ENCODE measurements at regions not wholly inside any gene's neighbourhood (a gene's known extent, or its start where the extent isn't known, plus 50 kb on each side); places are given as distances from the start of the nearest gene placed in this dataset.

DNA sequence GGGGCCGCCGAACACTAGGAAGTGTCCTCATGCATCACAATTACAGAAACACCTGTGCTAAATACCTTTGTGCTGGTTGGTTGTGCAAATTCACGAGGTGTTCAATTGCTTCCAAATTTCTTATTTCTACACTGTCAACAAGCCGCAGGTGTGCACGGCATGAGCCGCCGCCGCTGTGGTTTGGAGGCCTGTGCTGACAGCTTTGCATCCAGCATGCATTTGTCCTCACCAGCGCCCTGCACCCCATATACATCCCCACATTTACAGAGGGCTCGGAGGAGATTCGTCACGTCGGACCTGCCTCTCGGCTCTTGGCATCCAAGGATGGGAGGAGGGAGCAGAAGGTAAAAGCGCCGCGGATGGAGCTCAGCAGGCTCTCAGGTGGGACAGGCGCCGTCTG lies 305.3 kb upstream of the MKI67 start:
- TF ChIP-seq, protein P1, sequence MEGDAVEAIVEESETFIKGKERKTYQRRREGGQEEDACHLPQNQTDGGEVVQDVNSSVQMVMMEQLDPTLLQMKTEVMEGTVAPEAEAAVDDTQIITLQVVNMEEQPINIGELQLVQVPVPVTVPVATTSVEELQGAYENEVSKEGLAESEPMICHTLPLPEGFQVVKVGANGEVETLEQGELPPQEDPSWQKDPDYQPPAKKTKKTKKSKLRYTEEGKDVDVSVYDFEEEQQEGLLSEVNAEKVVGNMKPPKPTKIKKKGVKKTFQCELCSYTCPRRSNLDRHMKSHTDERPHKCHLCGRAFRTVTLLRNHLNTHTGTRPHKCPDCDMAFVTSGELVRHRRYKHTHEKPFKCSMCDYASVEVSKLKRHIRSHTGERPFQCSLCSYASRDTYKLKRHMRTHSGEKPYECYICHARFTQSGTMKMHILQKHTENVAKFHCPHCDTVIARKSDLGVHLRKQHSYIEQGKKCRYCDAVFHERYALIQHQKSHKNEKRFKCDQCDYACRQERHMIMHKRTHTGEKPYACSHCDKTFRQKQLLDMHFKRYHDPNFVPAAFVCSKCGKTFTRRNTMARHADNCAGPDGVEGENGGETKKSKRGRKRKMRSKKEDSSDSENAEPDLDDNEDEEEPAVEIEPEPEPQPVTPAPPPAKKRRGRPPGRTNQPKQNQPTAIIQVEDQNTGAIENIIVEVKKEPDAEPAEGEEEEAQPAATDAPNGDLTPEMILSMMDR (IDR thresholded peaks at IDR 0.05; ENCODE audit: insufficient read depth, low read length, missing control alignments): no peak
- ChIA-PET CTCF (no interaction called here), POLR2A (no interaction called here)
- DNase-seq (ENCODE audit: low read depth, low spot score): no peak
- no peak overlapping the region for H3K4me3 ChIP-seq (ENCODE audit: low read depth, low read length)

GRCh38 chr10:128432011-128432410 lies 305.8 kb upstream of the MKI67 start:
- TF ChIP-seq, protein P1 (IDR thresholded peaks at IDR 0.05; ENCODE audit: insufficient read depth, low read length, missing control alignments): no peak
- DNase-seq (ENCODE audit: low read depth, low spot score): no peak
- POLR2A ChIA-PET: no interaction called here
- CTCF ChIA-PET: no interaction called here
- H3K4me3 ChIP-seq (ENCODE audit: low read depth, low read length): no peak overlapping the region

GRCh38 chr10:128432423-128432822 lies 306.2 kb upstream of the MKI67 start:
- ChIA-PET POLR2A (no interaction called here), CTCF (no interaction called here)
- TF ChIP-seq, protein P1 (IDR thresholded peaks at IDR 0.05; ENCODE audit: insufficient read depth, low read length, missing control alignments): no peak
- H3K4me3 ChIP-seq (ENCODE audit: low read depth, low read length): no peak overlapping the region
- no peak for DNase-seq (ENCODE audit: low read depth, low spot score)

DNA sequence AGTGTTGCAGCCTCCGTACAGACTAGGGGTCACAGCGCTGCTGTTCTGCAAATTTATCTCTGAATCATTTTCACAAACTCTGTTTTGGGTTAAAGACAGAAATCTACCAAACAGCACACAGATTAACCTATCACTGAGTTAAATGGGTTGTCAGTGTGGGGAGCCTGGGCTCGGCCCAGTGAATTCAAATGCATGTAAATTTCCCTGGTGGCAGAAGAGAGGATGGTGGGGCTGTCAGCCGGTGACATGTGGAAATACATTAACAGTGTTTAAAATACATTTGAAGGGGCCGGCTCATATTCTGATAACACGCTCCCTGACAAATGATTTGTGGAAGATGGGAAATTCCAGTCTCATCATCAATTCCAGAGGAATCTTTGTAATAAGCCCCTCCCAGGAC lies 309.6 kb upstream of the MKI67 start:
- CTCF ChIA-PET: no interaction called here

DNA sequence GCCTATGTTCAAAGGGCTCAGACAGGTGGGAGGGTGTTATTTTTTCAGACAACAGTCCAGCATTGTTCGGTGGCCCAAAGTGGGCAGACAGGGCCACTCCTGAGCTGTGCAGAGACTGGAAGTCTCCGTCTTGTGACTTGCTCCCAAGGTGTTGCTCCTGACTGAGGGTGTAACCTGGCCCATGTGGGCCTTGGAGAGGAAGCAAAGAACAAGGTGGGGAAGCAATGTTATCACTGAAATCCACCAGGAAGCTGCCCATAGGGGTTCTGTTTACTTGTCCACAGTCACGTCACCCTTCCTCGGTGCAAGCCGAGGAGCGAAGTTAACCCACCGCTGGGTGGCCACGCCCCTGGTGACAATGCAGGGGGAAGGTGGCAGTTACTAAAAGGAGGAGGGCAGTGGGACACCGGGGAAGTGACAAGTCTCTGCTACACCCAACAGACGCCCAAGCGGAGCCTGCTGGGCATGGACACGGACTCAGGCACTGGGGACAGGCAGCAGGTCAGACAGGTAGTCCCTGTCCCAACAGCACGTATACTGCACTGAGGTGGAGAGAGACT lies 311.6 kb upstream of the MKI67 start:
- no peak overlapping the region for H3K4me3 ChIP-seq (ENCODE audit: low read depth, low read length)
- ChIA-PET POLR2A (no interaction called here), CTCF (no interaction called here)
- DNase-seq (ENCODE audit: low read depth, low spot score): no peak
- TF ChIP-seq, protein P1 (IDR thresholded peaks at IDR 0.05; ENCODE audit: insufficient read depth, low read length, missing control alignments): no peak

More for the DNA sequence above, 309.6 kb upstream of the MKI67 start:
- TF ChIP-seq, protein P1 (IDR thresholded peaks at IDR 0.05; ENCODE audit: insufficient read depth, low read length, missing control alignments): no peak
- H3K4me3 ChIP-seq (ENCODE audit: low read depth, low read length): no peak overlapping the region
- DNase-seq (ENCODE audit: low read depth, low spot score): no peak
- POLR2A ChIA-PET: no interaction called here

- TF ChIP-seq, protein P1 (IDR thresholded peaks at IDR 0.05; ENCODE audit: insufficient read depth, low read length, missing control alignments): no peak
- CTCF ChIA-PET: no interaction called here
- POLR2A ChIA-PET: no interaction called here
- no peak overlapping the region for H3K4me3 ChIP-seq (ENCODE audit: low read depth, low read length)
- DNase-seq (ENCODE audit: low read depth, low spot score): no peak
Observed at GRCh38 chr10:128438417-128439063, 312.3 kb upstream of the MKI67 start.
